ENCODE measurements at regions not wholly inside any gene's neighbourhood (a gene's known extent, or its start where the extent isn't known, plus 50 kb on each side); places are given as distances from the start of the nearest gene placed in this dataset.

GRCh38 chr17:54841656-54842055 is 59.0 kb upstream of the TOM1L1 start:
- TF ChIP-seq BHLHE40 (IDR thresholded peaks at IDR 0.05; ENCODE audit: low read length) (no peak), TAF15 (IDR thresholded peaks at IDR 0.05; ENCODE audit: low read depth, low read length, poor library complexity, severe bottlenecking) (no peak), EP300 (IDR thresholded peaks at IDR 0.05; ENCODE audit: low read depth in 2 of 2, low read length in 2 of 2) (no peak), EP300 (CRISPR knock-in tag; IDR thresholded peaks at IDR 0.05; ENCODE audit: borderline replicate concordance) (no peak), MAX (IDR thresholded peaks at IDR 0.05) (no peak), ZBTB40 (IDR thresholded peaks at IDR 0.05) (no peak), ZBTB40 (CRISPR knock-in tag; IDR thresholded peaks at IDR 0.05) (no peak), THAP7 (CRISPR knock-in tag; IDR thresholded peaks at IDR 0.05) (no peak)
